WI38 (cell line): ENCODE measurements at regions not wholly inside any gene's neighbourhood (a gene's known extent, or its start where the extent isn't known, plus 50 kb on each side); places are given as distances from the start of the nearest gene placed in this dataset.
"Not testable (repeated sequence)": the region's sequence is repeated elsewhere in the genome, so short reads cannot be mapped to it uniquely, and the experiment has no call there.

Source experiments
- H3K4me3 ChIP-seq: 2 replicates; pipeline ENCODE4 v1.5.1; 2011; ENCODE audit warnings: low read depth, mild to moderate bottlenecking, control low read depth, low read length
- CTCF ChIP-seq: IDR thresholded peaks from 2 replicates; pipeline ENCODE4 v1.5.1; 2012; ENCODE audit warnings: low read depth, mild to moderate bottlenecking, control low read depth, low read length

GRCh38 chr2:192407692-192408091 is 213.0 kb upstream of the TMEFF2 start:
- no peak for TF ChIP-seq CTCF
- H3K4me3 ChIP-seq: no peak overlapping the region

GRCh38 chr2:192398236-192398635 is 203.5 kb upstream of the TMEFF2 start:
- H3K4me3 ChIP-seq: no peak overlapping the region
- no peak for TF ChIP-seq CTCF

- no peak overlapping the region for H3K4me3 ChIP-seq
- TF ChIP-seq CTCF: no peak
Measured at GRCh38 chr2:192394605-192395004, 199.9 kb upstream of the TMEFF2 start.

GRCh38 chr2:192391041-192391440 is 196.3 kb upstream of the TMEFF2 start:
- no peak for TF ChIP-seq CTCF
- no peak overlapping the region for H3K4me3 ChIP-seq

- H3K4me3 ChIP-seq: no peak overlapping the region
- TF ChIP-seq CTCF: no peak
Measured at GRCh38 chr2:192390401-192390800, 195.7 kb upstream of the TMEFF2 start.

- not testable (repeated sequence) for H3K4me3 ChIP-seq
Measured at GRCh38 chr2:192384191-192384590, 189.5 kb upstream of the TMEFF2 start.

GRCh38 chr2:192381082-192381481 is 186.3 kb upstream of the TMEFF2 start:
- no peak overlapping the region for H3K4me3 ChIP-seq
- no peak for TF ChIP-seq CTCF

GRCh38 chr2:192379736-192380135 is 185.0 kb upstream of the TMEFF2 start:
- H3K4me3 ChIP-seq: no peak overlapping the region
- no peak for TF ChIP-seq CTCF
